NCI-H748 treated with DMSO at 0.1 percent for 48 hours (cell line): ENCODE measurements at regions not wholly inside any gene's neighbourhood (a gene's known extent, or its start where the extent isn't known, plus 50 kb on each side); places are given as distances from the start of the nearest gene placed in this dataset.
"Not testable (repeated sequence)": the region's sequence is repeated elsewhere in the genome, so short reads cannot be mapped to it uniquely, and the experiment has no call there.

Experiments used
- DNase-seq: peaks from one replicate; lab custom pipeline; 2025; lab: John Stamatoyannopoulos, UW

DNA sequence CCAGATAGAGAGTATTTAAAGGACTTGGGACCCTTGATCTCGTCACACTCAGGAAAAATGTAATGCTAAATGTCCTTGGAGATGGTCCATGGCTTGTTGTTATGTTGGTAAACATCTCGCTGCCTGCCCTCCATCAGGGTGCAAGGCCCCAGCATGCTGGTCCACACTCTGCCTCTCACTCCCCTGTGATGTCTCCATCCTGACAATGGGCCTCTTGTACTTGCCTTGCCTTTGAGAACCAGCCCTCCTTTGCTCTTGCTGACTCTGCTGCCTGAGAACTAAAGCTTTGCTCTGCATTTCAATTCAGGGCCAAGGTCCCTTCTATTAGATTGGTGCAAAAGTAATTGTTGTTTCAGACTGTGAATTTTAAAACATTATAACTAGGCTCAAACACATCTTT, 131.0 kb upstream of the LMNTD1 start:
- DNase-seq, result no peak

DNA sequence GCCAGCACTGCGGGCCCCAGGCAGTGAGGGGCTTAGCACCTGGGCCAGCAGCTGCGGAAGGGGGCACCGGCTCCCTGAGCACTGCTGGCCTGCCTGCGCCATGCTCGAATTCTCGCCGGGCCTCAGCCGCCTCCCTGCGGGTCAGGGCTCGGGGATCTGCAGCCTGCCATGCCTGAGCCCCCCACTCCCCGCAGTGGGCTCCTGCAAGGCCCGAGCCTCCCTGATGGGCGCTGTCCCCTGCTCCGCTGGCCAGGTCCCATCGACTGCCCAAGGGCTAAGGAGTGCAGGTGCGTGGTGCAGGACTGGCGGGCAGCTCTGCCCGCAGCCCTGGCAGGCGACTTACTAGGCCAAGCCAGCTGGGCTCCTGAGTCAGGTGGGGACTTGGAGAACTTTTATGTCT, 133.3 kb upstream of the LMNTD1 start:
- DNase-seq, result no peak

GRCh38 chr12:25687226-25687625, 134.1 kb upstream of the LMNTD1 start:
- no peak for DNase-seq

- not testable (repeated sequence) for DNase-seq
Observed at GRCh38 chr12:25688851-25689250, 135.8 kb upstream of the LMNTD1 start.

- DNase-seq, result no peak
Observed at GRCh38 chr12:25689996-25690501, 137.0 kb upstream of the LMNTD1 start.

- DNase-seq, result no peak
Observed at GRCh38 chr12:25690996-25691864, 138.1 kb upstream of the LMNTD1 start.

DNA sequence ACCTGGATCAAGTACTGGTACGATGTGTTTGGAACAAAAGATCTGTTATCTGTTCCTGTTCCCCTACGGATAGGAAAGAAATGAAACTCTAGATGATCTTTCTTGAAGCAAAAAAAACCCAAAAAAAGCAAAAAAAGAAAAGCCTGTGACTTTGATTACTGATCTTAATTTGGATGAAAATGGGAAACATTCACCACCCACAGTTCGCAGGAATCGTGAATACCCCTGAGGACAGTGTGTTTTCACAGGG, 138.7 kb upstream of the LMNTD1 start:
- DNase-seq, result no peak

- DNase-seq, result no peak
Observed at GRCh38 chr12:25692115-25693035, 139.3 kb upstream of the LMNTD1 start.

- DNase-seq, result no peak
Observed at GRCh38 chr12:25694072-25694471, 141.0 kb upstream of the LMNTD1 start.

- no peak for DNase-seq
Observed at GRCh38 chr12:25695574-25695973, 142.5 kb upstream of the LMNTD1 start.

DNA sequence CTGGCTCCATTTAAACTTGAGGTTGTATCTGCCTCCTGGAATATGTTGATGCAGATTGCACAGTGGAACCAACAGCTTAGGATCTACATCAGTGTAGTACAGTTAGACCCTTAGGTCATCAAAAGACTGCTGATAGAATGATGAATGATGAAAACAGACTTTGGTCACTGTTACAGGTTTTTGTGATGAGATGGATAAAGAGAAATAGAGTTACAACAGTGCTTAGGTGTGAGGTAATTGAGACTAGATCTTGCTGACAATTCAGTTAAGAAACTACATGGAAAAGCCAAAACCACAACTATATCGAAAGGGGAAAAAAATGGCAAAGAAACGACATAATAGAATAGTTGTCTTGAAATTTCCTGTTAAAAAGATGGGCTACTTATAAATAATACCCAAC, 145.7 kb upstream of the LMNTD1 start:
- no peak for DNase-seq

DNA sequence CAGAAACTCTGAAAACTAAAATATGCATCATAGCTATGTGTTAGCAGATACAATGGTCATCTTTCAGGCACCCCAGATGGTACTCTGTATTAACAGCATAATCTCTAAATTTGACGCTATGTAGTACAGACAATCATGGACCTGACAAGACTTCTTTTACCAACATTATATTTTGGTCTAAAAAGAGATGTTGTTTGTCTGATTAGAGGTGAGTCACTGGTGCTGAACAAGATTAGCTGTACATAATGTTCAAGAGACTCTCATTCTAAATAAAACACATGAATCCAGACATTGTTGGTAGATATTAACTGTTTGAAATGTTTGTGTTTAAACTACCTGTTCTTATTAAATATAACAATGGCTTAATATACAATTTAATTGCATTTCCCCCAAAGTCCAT, 146.4 kb upstream of the LMNTD1 start:
- DNase-seq, result no peak

DNA sequence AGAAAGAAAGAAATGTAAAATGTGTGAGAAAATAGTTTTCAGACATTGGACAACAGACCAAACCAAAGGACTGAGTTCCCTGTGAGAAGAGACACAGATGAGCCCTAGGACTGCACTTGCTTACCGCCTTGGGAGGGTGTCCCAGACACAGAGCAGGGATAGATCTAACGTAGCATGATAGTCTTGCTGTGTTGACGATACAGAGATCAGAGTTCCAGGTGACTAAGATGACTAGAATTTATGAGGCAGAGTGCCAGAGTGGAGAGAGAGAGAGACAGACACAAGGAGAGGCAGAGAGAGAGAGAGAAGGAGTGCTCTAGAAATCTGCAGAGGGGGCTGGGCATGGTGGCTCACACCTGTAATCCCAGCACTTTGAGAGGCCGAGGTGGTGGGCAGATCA, 148.2 kb upstream of the LMNTD1 start:
- no peak for DNase-seq

GRCh38 chr12:25702553-25702952, 149.5 kb upstream of the LMNTD1 start:
- no peak for DNase-seq

DNA sequence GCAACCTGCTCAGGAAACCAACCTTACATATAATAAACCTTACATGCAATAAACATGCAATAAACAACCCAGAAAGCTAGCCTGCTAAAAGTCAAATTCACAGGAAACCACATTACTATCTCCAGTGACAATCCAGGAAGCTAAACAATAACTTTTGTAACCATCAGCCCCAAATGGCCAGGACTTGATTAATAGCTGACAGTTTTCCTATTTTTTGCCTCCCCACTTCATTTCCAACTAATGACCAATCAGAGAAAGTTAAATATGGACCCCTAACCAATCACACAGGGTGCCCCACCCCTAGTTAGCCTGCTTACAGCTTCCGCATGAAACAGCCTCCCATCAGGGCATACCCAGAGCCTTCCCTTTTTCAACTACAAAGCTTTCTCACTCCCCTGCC, 152.2 kb upstream of the LMNTD1 start:
- no peak for DNase-seq

GRCh38 chr12:25706646-25707045, 153.6 kb upstream of the LMNTD1 start:
- not testable (repeated sequence) for DNase-seq

DNA sequence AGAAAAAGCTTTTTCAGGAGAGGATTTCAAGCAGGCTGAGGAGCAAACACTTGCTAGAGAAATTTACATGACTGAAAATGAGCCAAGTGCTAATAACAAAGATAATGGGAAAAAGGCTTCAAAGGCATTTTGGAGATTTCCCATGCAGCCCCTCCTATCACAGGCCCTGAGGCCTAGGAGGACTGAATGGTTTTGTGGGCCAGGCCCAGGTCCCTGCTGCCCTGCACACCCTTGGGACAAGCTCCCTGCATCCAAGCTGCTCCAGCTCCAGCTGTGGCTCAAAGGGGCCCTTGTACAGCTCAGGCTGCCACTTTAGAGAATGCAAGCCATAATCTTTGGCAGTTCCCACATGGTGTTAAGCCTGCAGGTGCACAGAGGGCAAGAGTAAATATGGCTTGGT, 154.0 kb upstream of the LMNTD1 start:
- no peak for DNase-seq

GRCh38 chr12:25708661-25709060, 155.6 kb upstream of the LMNTD1 start:
- no peak for DNase-seq

DNA sequence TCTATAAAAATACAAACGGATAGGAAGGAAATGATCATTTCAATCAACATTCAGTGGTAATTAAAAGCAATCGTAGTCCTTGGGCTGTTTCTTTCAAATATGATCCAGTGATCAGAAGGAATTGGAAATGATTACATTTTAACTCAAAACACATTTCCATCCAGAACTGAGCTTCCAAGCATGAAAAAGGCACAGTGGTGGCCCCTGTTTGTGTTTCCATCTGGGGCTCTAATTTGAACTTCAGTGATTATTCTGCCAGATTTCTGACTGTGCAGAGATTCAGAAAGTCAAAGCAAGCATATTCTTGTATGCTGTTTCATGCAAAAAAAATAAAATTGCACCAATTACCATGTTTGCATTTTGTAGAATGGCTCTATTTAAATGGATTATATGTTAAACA, 157.0 kb upstream of the LMNTD1 start:
- DNase-seq, result no peak

- DNase-seq, result not testable (repeated sequence)
Observed at GRCh38 chr12:25710938-25711605, 158.0 kb upstream of the LMNTD1 start.

DNA sequence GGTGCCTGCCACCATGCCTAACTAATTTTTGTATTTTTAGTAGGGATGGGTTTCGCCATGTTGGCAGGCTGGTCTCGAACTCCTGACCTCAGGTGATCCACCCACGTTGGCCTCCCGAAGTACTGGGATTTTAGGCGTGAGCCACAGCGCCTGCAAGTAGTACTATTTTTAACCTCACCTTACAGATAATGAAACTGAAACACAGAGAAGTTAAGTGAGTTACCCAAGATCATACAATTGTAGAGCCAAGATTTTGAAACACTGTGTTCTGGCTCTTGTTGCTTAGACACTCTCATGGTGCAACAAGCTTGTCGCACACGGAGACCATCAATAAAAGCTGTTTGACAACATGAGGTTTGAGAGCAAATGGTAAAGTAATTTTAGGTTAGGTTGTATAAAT, 159.1 kb upstream of the LMNTD1 start:
- DNase-seq, result no peak

GRCh38 chr12:25713264-25713663, 160.2 kb upstream of the LMNTD1 start:
- DNase-seq, result no peak
